VCaP (cell line): ENCODE measurements at regions not wholly inside any gene's neighbourhood (a gene's known extent, or its start where the extent isn't known, plus 50 kb on each side); places are given as distances from the start of the nearest gene placed in this dataset.

ENCODE experiments used
- H3K27ac ChIP-seq: fragments of 450-650 bp; 2 replicates; pipeline ENCODE4 v1.5.1; 2017
- TF ChIP-seq, protein P1 (sequence below): fragments of 450-650 bp; conservative IDR thresholded peaks from 2 replicates; pipeline ENCODE4 v1.5.1; 2017; ENCODE audit warnings: mild to moderate bottlenecking, moderate library complexity

DNA sequence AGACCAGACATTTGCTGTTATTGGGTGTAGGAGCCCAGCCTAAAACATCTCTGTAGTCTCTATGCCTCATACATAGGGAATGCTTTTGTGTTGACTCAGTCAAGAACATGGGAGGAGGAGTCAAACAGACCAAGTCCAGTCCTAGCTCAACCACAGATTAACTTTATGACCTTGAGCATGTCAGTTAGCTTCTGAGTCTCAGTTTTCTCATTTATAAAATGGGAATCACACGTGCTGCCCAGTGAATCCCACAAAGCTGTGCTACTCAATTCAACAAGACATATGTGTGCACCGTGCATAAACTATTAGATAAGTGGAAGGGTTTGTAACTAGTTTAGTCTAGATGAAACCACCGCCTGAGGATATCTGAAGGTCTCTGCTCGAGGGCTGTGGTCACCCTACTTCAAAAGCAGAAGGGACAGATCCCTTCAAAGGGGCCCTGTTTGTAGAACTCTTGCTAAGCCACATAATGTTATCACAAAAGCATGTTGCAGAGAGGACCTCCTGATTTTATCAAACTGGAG is 109.5 kb upstream of the NFIA start:
- TF ChIP-seq, protein P1, sequence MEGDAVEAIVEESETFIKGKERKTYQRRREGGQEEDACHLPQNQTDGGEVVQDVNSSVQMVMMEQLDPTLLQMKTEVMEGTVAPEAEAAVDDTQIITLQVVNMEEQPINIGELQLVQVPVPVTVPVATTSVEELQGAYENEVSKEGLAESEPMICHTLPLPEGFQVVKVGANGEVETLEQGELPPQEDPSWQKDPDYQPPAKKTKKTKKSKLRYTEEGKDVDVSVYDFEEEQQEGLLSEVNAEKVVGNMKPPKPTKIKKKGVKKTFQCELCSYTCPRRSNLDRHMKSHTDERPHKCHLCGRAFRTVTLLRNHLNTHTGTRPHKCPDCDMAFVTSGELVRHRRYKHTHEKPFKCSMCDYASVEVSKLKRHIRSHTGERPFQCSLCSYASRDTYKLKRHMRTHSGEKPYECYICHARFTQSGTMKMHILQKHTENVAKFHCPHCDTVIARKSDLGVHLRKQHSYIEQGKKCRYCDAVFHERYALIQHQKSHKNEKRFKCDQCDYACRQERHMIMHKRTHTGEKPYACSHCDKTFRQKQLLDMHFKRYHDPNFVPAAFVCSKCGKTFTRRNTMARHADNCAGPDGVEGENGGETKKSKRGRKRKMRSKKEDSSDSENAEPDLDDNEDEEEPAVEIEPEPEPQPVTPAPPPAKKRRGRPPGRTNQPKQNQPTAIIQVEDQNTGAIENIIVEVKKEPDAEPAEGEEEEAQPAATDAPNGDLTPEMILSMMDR: no peak
- H3K27ac ChIP-seq: no peak overlapping the region

DNA sequence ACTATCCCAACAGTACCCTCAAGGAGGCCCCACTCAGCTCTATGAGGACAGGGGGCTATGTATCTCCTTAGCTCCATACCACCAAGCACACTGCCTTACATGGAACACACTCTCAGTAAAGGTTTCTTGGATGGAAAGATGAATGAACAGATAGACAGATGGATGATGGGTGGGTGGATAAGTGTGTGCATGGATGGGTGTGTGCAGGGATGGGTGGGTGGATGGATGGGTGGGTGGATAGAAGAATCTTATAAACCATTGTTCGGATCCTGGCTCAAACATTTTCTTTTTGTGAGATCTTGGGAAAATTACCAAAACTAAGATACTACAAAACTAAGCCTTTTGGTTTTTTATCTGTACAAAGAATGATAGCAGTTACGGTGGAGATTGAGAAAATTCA is 111.0 kb upstream of the NFIA start:
- TF ChIP-seq, protein P1: no peak
- no peak overlapping the region for H3K27ac ChIP-seq

DNA sequence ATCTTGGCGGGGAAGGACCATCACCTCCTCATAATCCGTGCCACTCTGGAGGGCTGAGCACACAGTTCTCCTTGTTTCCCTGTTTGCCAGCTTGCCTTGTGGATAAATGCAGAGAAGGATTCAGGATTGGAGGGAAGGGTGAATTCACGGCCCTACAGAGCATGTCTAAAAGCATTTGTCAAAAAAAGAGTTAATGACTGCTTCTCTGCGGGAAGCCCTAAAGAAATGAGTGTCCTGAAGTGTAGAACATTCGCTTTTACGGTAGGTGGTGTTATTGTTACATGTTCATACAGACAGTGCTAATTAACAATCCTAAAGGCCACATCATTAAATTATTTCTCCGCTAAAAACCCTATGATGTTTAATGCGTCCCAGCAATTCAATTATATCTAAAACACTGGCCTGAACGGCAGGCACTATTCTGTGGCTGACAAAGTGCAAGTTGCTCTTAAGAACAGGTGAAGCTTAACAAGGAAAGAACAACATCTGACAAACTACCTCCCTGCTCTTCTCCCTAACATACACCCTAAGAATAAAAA is 112.3 kb upstream of the NFIA start:
- TF ChIP-seq, protein P1: peak; percentile 75
- no peak overlapping the region for H3K27ac ChIP-seq

DNA sequence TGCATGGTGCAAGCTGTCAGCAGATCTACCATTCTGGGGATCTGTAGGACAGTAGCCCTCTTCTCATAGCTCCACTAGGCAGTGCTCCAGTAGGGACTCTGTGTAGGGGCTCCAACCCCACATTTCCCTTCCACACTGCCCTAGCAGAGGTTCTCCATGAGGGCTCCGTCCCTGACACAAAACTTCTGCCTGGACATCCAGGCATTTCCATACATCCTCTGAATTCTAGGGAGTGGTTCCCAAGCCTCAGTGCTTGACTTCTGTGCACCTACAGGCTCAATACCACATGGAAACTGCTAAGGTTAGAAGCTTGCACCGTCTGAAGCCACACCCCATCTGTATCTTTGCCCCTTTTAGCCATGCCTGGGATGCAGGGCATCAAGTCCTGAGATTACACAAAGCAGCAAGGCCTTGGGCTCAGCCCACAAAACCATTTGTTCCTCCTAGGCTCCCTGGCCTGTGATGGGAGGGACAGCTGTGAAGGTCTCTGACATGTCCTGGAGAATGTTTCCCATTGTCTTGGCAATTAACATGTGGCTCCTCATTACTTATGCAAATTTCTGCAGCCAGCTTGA is 117.0 kb upstream of the NFIA start:
- H3K27ac ChIP-seq: no peak overlapping the region
- TF ChIP-seq, protein P1: no peak

DNA sequence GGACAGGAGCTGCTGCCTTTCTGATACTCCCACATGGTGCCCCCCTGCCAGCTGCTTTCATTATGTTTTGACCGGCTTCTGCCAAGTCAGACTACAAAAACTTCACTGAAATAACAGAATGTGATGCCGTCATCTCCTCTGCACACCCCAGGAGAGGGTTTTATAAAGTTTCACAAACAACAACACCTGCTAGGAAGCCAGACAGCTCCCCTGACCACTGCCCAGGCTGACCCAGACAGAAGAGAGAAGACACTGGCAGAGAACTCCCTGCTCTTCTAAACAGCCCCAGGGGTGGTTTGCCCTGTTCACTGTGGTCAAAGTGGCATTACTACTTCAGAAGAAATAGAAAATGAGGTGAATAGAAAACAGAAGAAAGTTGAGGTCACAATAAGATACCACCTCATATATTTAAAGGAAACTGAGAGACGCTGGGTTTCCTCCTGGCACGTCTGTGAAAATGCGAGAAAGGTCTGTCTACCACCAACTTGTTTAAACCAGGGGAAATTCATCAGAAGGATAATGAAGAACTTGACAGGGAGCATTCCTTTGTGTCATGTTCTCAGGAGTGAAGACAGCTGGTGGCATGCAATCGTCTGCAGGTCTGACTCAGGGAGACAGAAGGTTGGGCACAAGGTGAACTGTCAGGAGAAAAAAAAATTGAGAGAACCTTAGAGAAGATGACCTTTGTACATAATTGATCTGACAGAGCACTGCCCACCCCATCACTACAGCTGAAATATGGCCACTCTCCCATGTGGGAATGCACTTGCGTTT is 119.0 kb upstream of the NFIA start:
- no peak overlapping the region for H3K27ac ChIP-seq
- TF ChIP-seq, protein P1: no peak

DNA sequence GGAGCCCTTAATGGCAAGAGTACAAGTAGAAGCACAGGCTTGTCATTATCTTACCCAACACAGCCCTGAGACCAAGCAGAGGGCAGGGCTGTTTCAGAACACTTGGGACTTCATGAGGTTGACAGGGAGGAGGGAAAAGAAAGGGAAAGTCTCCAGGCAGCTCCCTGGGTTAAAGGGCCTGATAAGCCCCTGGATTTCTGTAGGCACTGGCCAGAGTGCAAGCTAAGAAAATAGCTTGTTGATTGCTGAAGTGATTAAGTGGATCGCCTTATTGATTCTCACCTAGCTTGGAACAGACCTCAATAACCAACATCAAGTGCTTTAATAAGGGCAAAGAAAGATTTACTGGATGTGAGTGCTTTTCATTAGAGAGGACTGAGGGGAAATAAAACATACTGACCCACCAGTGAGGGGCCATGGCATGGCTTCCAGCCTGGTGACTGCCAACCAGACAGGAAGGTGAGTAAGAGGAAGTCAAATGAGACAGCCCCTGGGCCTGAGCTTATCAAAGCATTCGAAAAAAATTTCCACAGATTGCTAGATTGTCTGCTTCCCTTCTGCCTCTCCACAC is 121.4 kb upstream of the NFIA start:
- H3K27ac ChIP-seq: no peak overlapping the region
- TF ChIP-seq, protein P1: no peak

DNA sequence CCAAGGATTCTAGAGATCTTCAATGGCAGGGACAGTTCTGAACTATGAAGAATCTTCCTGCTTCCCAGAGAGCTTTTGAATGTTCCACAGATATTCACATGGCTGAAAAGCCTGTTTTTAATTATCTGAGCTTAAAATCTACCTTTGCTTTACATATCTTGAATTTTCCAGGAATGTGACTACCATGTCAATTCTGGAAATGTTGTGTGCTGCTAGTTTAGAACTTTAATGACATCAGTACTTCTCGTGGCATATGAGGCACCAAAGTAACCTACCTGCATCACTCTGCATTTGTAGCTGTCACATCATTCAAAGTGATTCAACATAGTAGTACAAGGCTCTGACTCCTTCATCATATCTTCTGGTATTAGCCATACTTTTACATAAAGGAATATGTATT is 122.7 kb upstream of the NFIA start:
- TF ChIP-seq, protein P1: no peak
- H3K27ac ChIP-seq: no peak overlapping the region
